ENCODE measurements at regions not wholly inside any gene's neighbourhood (a gene's known extent, or its start where the extent isn't known, plus 50 kb on each side); places are given as distances from the start of the nearest gene placed in this dataset.

DNA sequence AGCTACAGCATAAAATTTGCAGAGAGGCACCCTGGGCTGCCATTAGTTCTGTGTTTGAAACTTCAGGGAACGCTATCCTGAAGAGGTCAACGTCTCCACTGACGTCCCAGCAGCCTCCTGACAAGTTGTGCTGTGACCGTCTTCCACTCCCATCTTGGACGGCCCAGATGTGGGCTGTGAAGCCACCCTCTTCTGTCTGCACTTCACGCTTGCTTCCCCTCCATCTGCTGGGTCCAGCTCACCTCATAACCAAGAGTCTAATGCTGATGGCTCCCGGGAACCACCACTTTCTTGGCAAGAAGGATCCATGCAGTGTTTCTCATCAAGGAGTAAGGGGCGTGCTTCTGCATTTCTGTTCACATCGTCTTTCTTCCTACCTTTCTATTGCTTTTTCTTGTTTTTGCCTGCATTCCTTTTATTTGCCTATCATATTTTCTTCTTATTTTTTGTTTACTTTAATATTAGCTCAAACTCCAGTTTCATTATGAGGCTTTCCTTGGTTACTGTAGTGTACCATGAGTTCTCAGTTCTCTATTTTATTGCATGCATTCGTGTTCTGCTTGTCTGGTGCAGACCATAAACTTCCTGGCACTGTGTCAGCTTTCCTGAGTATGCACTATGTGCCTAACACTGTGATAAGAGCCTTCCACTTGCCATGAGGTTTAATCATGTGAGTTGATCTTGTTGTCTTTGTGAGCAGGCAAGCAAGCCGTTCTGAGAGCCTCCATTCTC, 631.8 kb upstream of the RAB6C start:
- TF ChIP-seq, protein P1, sequence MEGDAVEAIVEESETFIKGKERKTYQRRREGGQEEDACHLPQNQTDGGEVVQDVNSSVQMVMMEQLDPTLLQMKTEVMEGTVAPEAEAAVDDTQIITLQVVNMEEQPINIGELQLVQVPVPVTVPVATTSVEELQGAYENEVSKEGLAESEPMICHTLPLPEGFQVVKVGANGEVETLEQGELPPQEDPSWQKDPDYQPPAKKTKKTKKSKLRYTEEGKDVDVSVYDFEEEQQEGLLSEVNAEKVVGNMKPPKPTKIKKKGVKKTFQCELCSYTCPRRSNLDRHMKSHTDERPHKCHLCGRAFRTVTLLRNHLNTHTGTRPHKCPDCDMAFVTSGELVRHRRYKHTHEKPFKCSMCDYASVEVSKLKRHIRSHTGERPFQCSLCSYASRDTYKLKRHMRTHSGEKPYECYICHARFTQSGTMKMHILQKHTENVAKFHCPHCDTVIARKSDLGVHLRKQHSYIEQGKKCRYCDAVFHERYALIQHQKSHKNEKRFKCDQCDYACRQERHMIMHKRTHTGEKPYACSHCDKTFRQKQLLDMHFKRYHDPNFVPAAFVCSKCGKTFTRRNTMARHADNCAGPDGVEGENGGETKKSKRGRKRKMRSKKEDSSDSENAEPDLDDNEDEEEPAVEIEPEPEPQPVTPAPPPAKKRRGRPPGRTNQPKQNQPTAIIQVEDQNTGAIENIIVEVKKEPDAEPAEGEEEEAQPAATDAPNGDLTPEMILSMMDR (IDR thresholded peaks at IDR 0.05; ENCODE audit: poor library complexity) = no peak
- no peak for TF ChIP-seq EZH2 (IDR thresholded peaks at IDR 0.05; ENCODE audit: borderline replicate concordance)
